ENCODE measurements at regions not wholly inside any gene's neighbourhood (a gene's known extent, or its start where the extent isn't known, plus 50 kb on each side); places are given as distances from the start of the nearest gene placed in this dataset.

DNA sequence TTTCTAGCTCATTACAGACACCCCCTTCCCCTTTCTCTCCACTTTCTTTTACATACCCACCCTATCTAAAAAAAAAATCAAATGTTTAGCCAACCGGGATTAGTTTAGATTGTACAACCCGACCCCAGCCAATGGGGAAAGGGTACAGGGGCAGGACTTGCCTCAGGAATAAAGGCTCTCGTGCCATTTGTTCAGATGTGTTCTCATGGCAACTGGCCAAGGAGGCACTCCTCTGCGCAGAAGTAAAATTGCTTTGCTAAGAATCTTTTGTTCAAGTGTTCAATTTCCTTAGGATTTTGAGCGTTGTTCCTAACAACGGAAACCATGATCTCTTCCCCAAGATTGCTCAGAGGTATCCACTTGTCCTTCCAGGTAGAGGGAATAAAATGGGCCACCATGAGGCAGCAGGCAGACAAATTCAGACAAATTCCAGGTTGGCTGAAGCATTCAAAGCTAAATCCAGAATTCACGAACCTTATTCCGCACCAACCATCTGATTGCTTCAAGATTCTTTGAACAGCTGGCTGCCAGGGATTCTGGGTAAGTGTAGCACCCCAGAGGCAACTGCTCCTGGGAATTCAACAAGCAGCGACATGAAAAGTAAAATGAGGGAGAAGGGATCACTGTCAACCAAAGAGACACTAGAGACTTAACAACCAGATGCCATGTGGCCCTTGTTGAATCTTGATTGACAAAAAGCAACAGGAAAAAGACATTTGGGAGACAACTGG is 431.8 kb downstream of the PREX1 start:
- TF ChIP-seq CTCF (IDR thresholded peaks at IDR 0.05; ENCODE audit: low read depth, low read length) (no peak), MYC (IDR thresholded peaks at IDR 0.05; ENCODE audit: low read depth, low read length) (no peak), POLR2A (IDR thresholded peaks at IDR 0.05; ENCODE audit: extremely low read depth, insufficient read length) (no peak), MAX (IDR thresholded peaks at IDR 0.05; ENCODE audit: low read depth, low read length) (no peak)
- no peak for DNase-seq (ENCODE audit: low read depth)
- H3K4me3 ChIP-seq (ENCODE audit: low read depth, low read length), result no peak overlapping the region

GRCh38 chr20:48394415-48395081 is 433.3 kb downstream of the PREX1 start:
- no peak overlapping the region for H3K4me3 ChIP-seq (ENCODE audit: low read depth, low read length)
- TF ChIP-seq POLR2A (IDR thresholded peaks at IDR 0.05; ENCODE audit: extremely low read depth, insufficient read length), result no peak
- TF ChIP-seq MAX (IDR thresholded peaks at IDR 0.05; ENCODE audit: low read depth, low read length), result no peak
- no peak for TF ChIP-seq MYC (IDR thresholded peaks at IDR 0.05; ENCODE audit: low read depth, low read length)
- TF ChIP-seq CTCF (IDR thresholded peaks at IDR 0.05; ENCODE audit: low read depth, low read length), result no peak
- no peak for DNase-seq (ENCODE audit: low read depth)

- no peak overlapping the region for H3K4me3 ChIP-seq (ENCODE audit: low read depth, low read length)
- DNase-seq (ENCODE audit: low read depth), result no peak
- TF ChIP-seq POLR2A (IDR thresholded peaks at IDR 0.05; ENCODE audit: extremely low read depth, insufficient read length) (no peak), MYC (IDR thresholded peaks at IDR 0.05; ENCODE audit: low read depth, low read length) (no peak), CTCF (IDR thresholded peaks at IDR 0.05; ENCODE audit: low read depth, low read length) (no peak), MAX (IDR thresholded peaks at IDR 0.05; ENCODE audit: low read depth, low read length) (no peak)
These were observed 434.0 kb downstream of the PREX1 start for GRCh38 chr20:48393737-48394314.

GRCh38 chr20:48393311-48393685 is 434.5 kb downstream of the PREX1 start:
- DNase-seq (ENCODE audit: low read depth), result no peak

More at GRCh38 chr20:48393311-48393685, 434.5 kb downstream of the PREX1 start:
- TF ChIP-seq CTCF (IDR thresholded peaks at IDR 0.05; ENCODE audit: low read depth, low read length) (no peak), POLR2A (IDR thresholded peaks at IDR 0.05; ENCODE audit: extremely low read depth, insufficient read length) (no peak), MYC (IDR thresholded peaks at IDR 0.05; ENCODE audit: low read depth, low read length) (no peak), MAX (IDR thresholded peaks at IDR 0.05; ENCODE audit: low read depth, low read length) (no peak)
- no peak overlapping the region for H3K4me3 ChIP-seq (ENCODE audit: low read depth, low read length)
